Peyer's patch (tissue), 4 donors: ENCODE measurements at regions not wholly inside any gene's neighbourhood (a gene's known extent, or its start where the extent isn't known, plus 50 kb on each side); places are given as distances from the start of the nearest gene placed in this dataset.

Experiments used
- POLR2A ChIP-seq, 2 donors: fragments of 450-650 bp; IDR thresholded peaks; one replicate each; pipeline ENCODE4 v1.5.1; 2017; ENCODE audit warnings: antibody characterized with exemption in 2 of 2, mild to moderate bottlenecking in 2 of 2, moderate library complexity in 2 of 2
- TF ChIP-seq, protein P1 (sequence below), 6 experiments: fragments of 450-650 bp in 4 of 6; fragments of 200-600 bp in 2 of 6; sonication (generic) in 1 of 6; IDR thresholded peaks; one replicate each; pipeline ENCODE4 v1.5.1; 2017 to 2019; ENCODE audit warnings: antibody characterized with exemption in 6 of 6, mild to moderate bottlenecking in 3 of 6, moderate library complexity in 1 of 6

DNA sequence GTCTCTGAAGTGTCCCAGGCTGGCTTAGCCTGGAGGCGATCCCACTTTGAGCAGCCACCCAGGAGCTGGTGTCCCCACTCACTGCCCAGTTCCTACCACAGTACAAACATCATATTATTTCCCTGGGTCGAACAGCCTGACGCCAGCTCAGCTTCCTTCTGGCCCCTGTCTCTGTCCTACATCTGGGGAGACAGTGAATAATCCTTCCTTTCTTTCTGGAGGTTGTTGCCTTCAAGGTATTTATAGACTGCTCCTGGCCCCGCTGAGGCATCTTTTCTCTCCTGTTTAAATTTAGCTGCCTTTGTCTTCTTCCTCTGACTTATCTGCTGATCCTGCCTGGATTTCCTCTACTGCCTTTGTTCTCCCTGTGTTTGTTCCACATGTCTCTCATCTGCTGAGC lies 56.8 kb upstream of the LRRC55 start:
- TF ChIP-seq, protein P1, sequence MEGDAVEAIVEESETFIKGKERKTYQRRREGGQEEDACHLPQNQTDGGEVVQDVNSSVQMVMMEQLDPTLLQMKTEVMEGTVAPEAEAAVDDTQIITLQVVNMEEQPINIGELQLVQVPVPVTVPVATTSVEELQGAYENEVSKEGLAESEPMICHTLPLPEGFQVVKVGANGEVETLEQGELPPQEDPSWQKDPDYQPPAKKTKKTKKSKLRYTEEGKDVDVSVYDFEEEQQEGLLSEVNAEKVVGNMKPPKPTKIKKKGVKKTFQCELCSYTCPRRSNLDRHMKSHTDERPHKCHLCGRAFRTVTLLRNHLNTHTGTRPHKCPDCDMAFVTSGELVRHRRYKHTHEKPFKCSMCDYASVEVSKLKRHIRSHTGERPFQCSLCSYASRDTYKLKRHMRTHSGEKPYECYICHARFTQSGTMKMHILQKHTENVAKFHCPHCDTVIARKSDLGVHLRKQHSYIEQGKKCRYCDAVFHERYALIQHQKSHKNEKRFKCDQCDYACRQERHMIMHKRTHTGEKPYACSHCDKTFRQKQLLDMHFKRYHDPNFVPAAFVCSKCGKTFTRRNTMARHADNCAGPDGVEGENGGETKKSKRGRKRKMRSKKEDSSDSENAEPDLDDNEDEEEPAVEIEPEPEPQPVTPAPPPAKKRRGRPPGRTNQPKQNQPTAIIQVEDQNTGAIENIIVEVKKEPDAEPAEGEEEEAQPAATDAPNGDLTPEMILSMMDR (IDR thresholded peaks at IDR 0.05): no peak
- no peak for TF ChIP-seq POLR2A (IDR thresholded peaks at IDR 0.05)
